GM12892 (cell line): ENCODE measurements at regions not wholly inside any gene's neighbourhood (a gene's known extent, or its start where the extent isn't known, plus 50 kb on each side); places are given as distances from the start of the nearest gene placed in this dataset.

Experiments
- POLR2A ChIP-seq: IDR thresholded peaks from 2 replicates; pipeline ENCODE4 v1.6.1; 2011; ENCODE audit warnings: low read depth, low read length, control low read depth
- POLR2AphosphoS5 ChIP-seq: IDR thresholded peaks from 2 replicates; pipeline ENCODE4 v1.6.1; 2011; ENCODE audit warnings: low read depth, low read length, control low read depth
- TAF1 ChIP-seq: IDR thresholded peaks from 2 replicates; pipeline ENCODE4 v1.6.1; 2011; ENCODE audit warnings: low read depth, mild to moderate bottlenecking, control low read depth, low read length, borderline replicate concordance

GRCh38 chr10:131815266-131816156 is 85.3 kb upstream of the PPP2R2D start:
- TF ChIP-seq POLR2AphosphoS5 (no peak), POLR2A (no peak), TAF1 (no peak)
